ENCODE measurements at regions not wholly inside any gene's neighbourhood (a gene's known extent, or its start where the extent isn't known, plus 50 kb on each side); places are given as distances from the start of the nearest gene placed in this dataset.

DNA sequence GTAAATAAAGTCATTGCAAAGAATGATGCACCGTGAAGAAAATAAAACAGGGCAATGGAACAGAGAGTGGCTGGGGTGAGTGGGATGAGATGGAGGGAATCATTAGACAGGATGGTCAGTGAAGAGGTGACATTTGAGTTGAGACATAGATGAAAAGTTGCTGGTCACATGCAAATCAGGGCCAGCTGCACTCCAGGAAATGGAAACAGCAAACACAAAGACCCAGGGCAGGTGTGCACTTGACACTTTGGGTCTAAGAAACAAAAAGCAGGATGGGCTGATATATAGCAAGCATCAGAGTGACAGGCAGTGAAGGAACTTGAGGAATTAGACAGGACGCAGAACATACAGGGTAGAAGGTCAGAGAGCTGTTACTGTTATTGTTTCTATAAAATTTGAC is 171.5 kb upstream of the RIPOR2 start:
- no TSS peak for BruUV-seq (replicated peaks)
- WGBS, 2 experiments (ENCODE audit: extremely low coverage in 2 of 2, insufficient read length in 1 of 2), result 67% methylated on average over 1 of the region's 2 CpGs; no CpG with 5 or more reads in 1 of the 2 experiments
- no peak overlapping the region for H2AK9ac ChIP-seq (replicated peaks; ENCODE audit: low read depth, low read length, poor library complexity)
- H3K23ac ChIP-seq (ENCODE audit: low read depth, low read length), result no peak overlapping the region
- H2BK15ac ChIP-seq (ENCODE audit: low read depth, low read length), result no peak overlapping the region
- no peak for TF ChIP-seq CEBPB (IDR thresholded peaks at IDR 0.05; ENCODE audit: low read depth, low read length)
- no peak for TF ChIP-seq MAZ (IDR thresholded peaks at IDR 0.05; ENCODE audit: borderline replicate concordance, low read depth, low read length)
- TF ChIP-seq, protein P1, sequence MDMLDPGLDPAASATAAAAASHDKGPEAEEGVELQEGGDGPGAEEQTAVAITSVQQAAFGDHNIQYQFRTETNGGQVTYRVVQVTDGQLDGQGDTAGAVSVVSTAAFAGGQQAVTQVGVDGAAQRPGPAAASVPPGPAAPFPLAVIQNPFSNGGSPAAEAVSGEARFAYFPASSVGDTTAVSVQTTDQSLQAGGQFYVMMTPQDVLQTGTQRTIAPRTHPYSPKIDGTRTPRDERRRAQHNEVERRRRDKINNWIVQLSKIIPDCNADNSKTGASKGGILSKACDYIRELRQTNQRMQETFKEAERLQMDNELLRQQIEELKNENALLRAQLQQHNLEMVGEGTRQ (IDR thresholded peaks at IDR 0.05; ENCODE audit: low read depth, low read length), result no peak
- TF ChIP-seq CHD1 (IDR thresholded peaks at IDR 0.05; ENCODE audit: low read depth, low read length), result no peak
- TF ChIP-seq, protein P2, sequence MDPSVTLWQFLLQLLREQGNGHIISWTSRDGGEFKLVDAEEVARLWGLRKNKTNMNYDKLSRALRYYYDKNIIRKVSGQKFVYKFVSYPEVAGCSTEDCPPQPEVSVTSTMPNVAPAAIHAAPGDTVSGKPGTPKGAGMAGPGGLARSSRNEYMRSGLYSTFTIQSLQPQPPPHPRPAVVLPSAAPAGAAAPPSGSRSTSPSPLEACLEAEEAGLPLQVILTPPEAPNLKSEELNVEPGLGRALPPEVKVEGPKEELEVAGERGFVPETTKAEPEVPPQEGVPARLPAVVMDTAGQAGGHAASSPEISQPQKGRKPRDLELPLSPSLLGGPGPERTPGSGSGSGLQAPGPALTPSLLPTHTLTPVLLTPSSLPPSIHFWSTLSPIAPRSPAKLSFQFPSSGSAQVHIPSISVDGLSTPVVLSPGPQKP (IDR thresholded peaks at IDR 0.05; ENCODE audit: borderline replicate concordance, low read depth, low read length), result no peak
- H3K36me3 ChIP-seq (ENCODE audit: control insufficient read depth, insufficient read depth, low read length), result no peaks in the 10 kb centered on the region
- in situ Hi-C loops (cut with MboI; ENCODE audit: low sequenced_read_pairs) (no loop called here), dilution Hi-C loops (cut with HindIII; ENCODE audit: low sequenced_read_pairs, unreplicated experiment) (no loop called here), intact Hi-C loops (cut with micrococcal nuclease) (no loop called here)
- no peak for ATAC-seq (ENCODE audit: low read depth)
- no peaks in the 10 kb centered on the region for H3K9me3 ChIP-seq (ENCODE audit: control insufficient read depth, insufficient read depth, low read length)
- H3K56ac ChIP-seq (ENCODE audit: extremely low read depth, insufficient read depth, low read length), result no peak overlapping the region
- ChIA-PET CTCF (no interaction called here), POLR2A (ENCODE audit: unreplicated experiment) (no interaction called here)
- H4K5ac ChIP-seq (ENCODE audit: low read depth, low read length), result no peak overlapping the region
- H3K9me1 ChIP-seq (ENCODE audit: insufficient read depth, low read length), result no peaks in the 10 kb centered on the region
- H3K9ac ChIP-seq (ENCODE audit: low read depth, low read length), result no peak overlapping the region
- no peak overlapping the region for H2BK120ac ChIP-seq (ENCODE audit: low read depth, low read length)
- no peak for DNase-seq
- H4K8ac ChIP-seq (ENCODE audit: low read depth in 2 of 2, low read length in 2 of 2), result no peak overlapping the region
- no peak overlapping the region for H2BK5ac ChIP-seq (ENCODE audit: low read depth, low read length, poor library complexity, severe bottlenecking)
- H3K4ac ChIP-seq (ENCODE audit: low read depth, low read length), result no peak overlapping the region
- H3K4me3 ChIP-seq (ENCODE audit: insufficient read depth, low read depth, low read length), result no peak overlapping the region
- H2AFZ ChIP-seq (replicated peaks; ENCODE audit: low read length, poor library complexity), result no peak overlapping the region
- no peak overlapping the region for H4K91ac ChIP-seq (ENCODE audit: insufficient read depth, low read depth, low read length)
- no peaks in the 10 kb centered on the region for H3K79me1 ChIP-seq (ENCODE audit: low read depth in 1 of 2, low read length in 2 of 2)
- no peak overlapping the region for H3K4me2 ChIP-seq (ENCODE audit: low read depth, low read length)
- no peak overlapping the region for H3K18ac ChIP-seq (ENCODE audit: low read depth, low read length)
- H2BK20ac ChIP-seq (ENCODE audit: low read depth, low read length), result no peak overlapping the region
- no peak overlapping the region for H3K27ac ChIP-seq (ENCODE audit: insufficient read depth, low read length)
- H3K14ac ChIP-seq (replicated peaks; ENCODE audit: low read depth, low read length), result no peak overlapping the region
- no peak overlapping the region for H2AK5ac ChIP-seq (ENCODE audit: low read depth, low read length)
- no peaks in the 10 kb centered on the region; the same call in 1 of the 2 replicates for H3K4me1 ChIP-seq (ENCODE audit: control insufficient read depth, insufficient read depth, low read length)
- no peaks in the 10 kb centered on the region for H4K20me1 ChIP-seq (ENCODE audit: insufficient read depth, low read length)
- no peaks in the 10 kb centered on the region for H3K27me3 ChIP-seq (ENCODE audit: control insufficient read depth, insufficient read depth, low read length)

Data from IMR-90 (cell line).